Right lobe of liver (tissue), 6 donors: ENCODE measurements at regions not wholly inside any gene's neighbourhood (a gene's known extent, or its start where the extent isn't known, plus 50 kb on each side); places are given as distances from the start of the nearest gene placed in this dataset.
A peak's percentile ranks its signal among the peaks of the same experiment; 100 is the strongest.

ENCODE experiments used
- ATAC-seq, 4 donors: fragments of 200-7000 bp; cut with Tn5 transposase; one replicate each; pipeline ENCODE4 v1.9.1; 2020; ENCODE audit warnings: mild to moderate bottlenecking in 4 of 4, moderate library complexity in 4 of 4
- DNase-seq, 3 donors: peaks; one replicate each; pipeline ENCODE4 v3.0.0-alpha.2; 2020
- H3K27ac ChIP-seq, 3 donors: fragments of 200-600 bp; one replicate each; pipeline ENCODE4 v1.8.0; 2022
- H3K27me3 ChIP-seq, 2 donors: fragments of 200-600 bp; one replicate each; pipeline ENCODE4 v1.8.0; 2022
- H3K36me3 ChIP-seq, 4 donors: fragments of 200-600 bp; sonication (generic) in 1 of 4; one replicate each; pipeline versions ENCODE4 v1.5.1 to v1.8.0; 2017 to 2022; ENCODE audit warnings: control low read depth in 1 of 4
- H3K4me1 ChIP-seq, 4 donors: fragments of 200-600 bp; sonication (generic) in 1 of 4; one replicate each; pipeline versions ENCODE4 v1.5.1 to v1.8.0; 2017 to 2022; ENCODE audit warnings: control low read depth in 1 of 4
- H3K4me3 ChIP-seq, 3 donors: fragments of 200-600 bp; one replicate each; pipeline ENCODE4 v1.8.0; 2022
- H3K9me3 ChIP-seq, 4 donors: fragments of 200-600 bp; sonication (generic) in 1 of 4; one replicate each; pipeline versions ENCODE4 v1.5.1 to v1.8.0; 2017 to 2022; ENCODE audit warnings: control low read depth in 1 of 4
- CTCF ChIP-seq, 4 donors: fragments of 200-600 bp in 3 of 4; fragments of 450-650 bp in 1 of 4; IDR thresholded peaks; one replicate each; pipeline versions ENCODE4 v1.5.1 to v1.8.0; 2016 to 2022; ENCODE audit warnings: antibody characterized with exemption in 4 of 4, mild to moderate bottlenecking in 2 of 4
- POLR2A ChIP-seq: fragments of 450-650 bp; IDR thresholded peaks from one replicate; pipeline ENCODE4 v1.6.1; 2017; ENCODE audit warnings: antibody characterized with exemption, mild to moderate bottlenecking
- WGBS: methylation state at CpG from one replicate; pipeline ENCODE4 v1.1.6; 2018; ENCODE audit warnings: low coverage, low lambda C conversion rate; ENCODE audit not compliant: insufficient coverage; ENCODE audit errors: missing lambda C conversion rate; 5-methylcytosine and 5-hydroxymethylcytosine counted together
- intact Hi-C, 2 donors: fragments of 100-400 bp; cut with DNase I; formaldehyde crosslinking; loops; one replicate each; pipeline versions ENCODE4 v1.11.2 to v1.14.1; 2022
- donor health status: DM: no; HTN: yes; CAD: no.
- donor health status: DM: no; HTN: no; CAD: no.
- donor health status: DM: no; HTN: no; CAD: no.
- donor health status: DM: no; HTN: yes; CAD: no.
- donor health status: DM: no; HTN: yes; CAD: no.

DNA sequence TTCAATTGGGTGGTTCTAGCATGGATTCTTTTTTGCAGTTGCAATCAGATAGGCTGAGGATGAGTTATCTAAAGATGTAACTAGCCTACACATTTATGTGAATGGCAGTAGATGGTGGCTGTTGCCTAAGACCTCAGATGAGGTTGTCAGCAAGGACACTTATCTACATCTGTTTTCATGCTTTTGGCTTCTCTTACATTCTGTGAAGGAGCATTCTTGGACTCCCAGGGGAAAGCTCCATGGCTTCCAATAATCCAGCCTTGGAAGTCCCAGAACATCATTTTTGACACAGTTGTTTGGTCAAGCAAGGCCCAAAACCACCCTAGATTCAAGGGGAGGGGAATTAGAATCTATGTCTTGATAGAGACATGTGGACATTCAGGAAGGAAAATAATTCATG lies 332.2 kb upstream of the RBMS3 start:
- ATAC-seq, result no peak
- no peak overlapping the region for H3K27ac ChIP-seq
- TF ChIP-seq CTCF (IDR thresholded peaks at IDR 0.05) (no peak), POLR2A (no peak)
- H3K27me3 ChIP-seq, result no peaks in the 10 kb centered on the region
- no peak overlapping the region for H3K4me3 ChIP-seq
- no peak for DNase-seq
- intact Hi-C loops, result no loop called here
- no peaks in the 10 kb centered on the region for H3K9me3 ChIP-seq
- no peaks in the 10 kb centered on the region for H3K4me1 ChIP-seq
- H3K36me3 ChIP-seq, result no peaks in the 10 kb centered on the region

- Histone ChIP-seq H3K9me3 (no peaks in the 10 kb centered on the region), H3K27me3 (no peaks in the 10 kb centered on the region), H3K36me3 (no peaks in the 10 kb centered on the region), H3K4me3 (no peak overlapping the region), H3K4me1 (no peaks in the 10 kb centered on the region), H3K27ac (no peak overlapping the region)
- intact Hi-C loops, result no loop called here
- WGBS, result 100% methylated on average over 1 of the region's 1 CpG
- ATAC-seq (no peak), DNase-seq (no peak)
- TF ChIP-seq POLR2A, result no peak
- TF ChIP-seq CTCF (IDR thresholded peaks at IDR 0.05), result no peak
Observed at GRCh38 chr3:28949580-28949979, 331.3 kb upstream of the RBMS3 start.

GRCh38 chr3:28950614-28951013 lies 330.3 kb upstream of the RBMS3 start:
- H3K36me3 ChIP-seq, result no peaks in the 10 kb centered on the region
- TF ChIP-seq POLR2A, result no peak
- no peak for TF ChIP-seq CTCF (IDR thresholded peaks at IDR 0.05)
- H3K4me1 ChIP-seq, result no peaks in the 10 kb centered on the region
- H3K4me3 ChIP-seq, result no peak overlapping the region
- intact Hi-C loops, result no loop called here
- H3K27ac ChIP-seq, result no peak overlapping the region
- DNase-seq (no peak), ATAC-seq (no peak)
- no peaks in the 10 kb centered on the region for H3K27me3 ChIP-seq
- no peaks in the 10 kb centered on the region for H3K9me3 ChIP-seq

DNA sequence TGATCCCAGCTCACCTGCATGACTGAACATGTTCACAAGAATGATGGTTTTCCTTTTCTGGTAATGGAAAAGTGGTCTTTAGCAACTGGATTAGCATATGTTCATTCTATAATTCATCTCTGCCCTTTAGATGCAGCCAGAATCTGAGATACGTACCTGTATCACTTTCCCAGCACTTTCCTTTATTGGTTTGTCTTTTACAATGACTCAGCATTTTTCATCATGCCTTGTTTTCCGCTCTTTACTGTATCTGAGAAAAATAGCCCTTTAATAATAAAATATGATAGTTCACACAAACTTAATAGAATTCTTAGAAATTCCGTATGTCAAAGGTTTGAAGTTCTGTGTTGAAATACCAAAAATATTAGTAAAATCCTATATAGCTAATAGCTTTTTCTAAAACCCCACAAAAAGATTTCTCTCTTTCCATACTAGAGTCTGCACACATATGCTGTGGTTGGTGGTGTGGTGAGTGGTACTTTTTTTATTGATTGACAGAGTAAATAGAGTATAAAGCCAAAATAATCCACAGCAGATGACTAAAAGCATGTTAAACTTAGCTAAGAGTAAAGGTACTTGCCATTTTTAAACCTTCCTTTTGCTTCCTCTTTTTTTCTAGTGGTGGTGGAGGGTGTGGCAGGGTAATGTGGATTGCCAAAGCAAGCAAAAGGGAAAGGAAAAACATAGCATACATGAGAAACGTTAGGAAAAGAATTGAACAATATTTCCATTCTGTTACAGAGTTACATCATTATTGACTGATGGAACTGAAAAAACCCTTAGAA lies 328.9 kb upstream of the RBMS3 start:
- ATAC-seq (no peak), DNase-seq (no peak)
- no peaks in the 10 kb centered on the region for H3K4me1 ChIP-seq
- H3K27me3 ChIP-seq, result no peaks in the 10 kb centered on the region
- H3K9me3 ChIP-seq, result no peaks in the 10 kb centered on the region
- TF ChIP-seq POLR2A (no peak), CTCF (IDR thresholded peaks at IDR 0.05) (no peak)
- no peak overlapping the region for H3K27ac ChIP-seq
- H3K4me3 ChIP-seq, result no peak overlapping the region
- no peaks in the 10 kb centered on the region for H3K36me3 ChIP-seq
- WGBS, result 53% methylated on average over 4 of the region's 4 CpGs
- intact Hi-C loops, result no loop called here

- Histone ChIP-seq H3K9me3 (no peaks in the 10 kb centered on the region), H3K27me3 (no peaks in the 10 kb centered on the region), H3K36me3 (no peaks in the 10 kb centered on the region), H3K27ac (no peak overlapping the region), H3K4me1 (no peaks in the 10 kb centered on the region), H3K4me3 (no peak overlapping the region)
- DNase-seq (no peak), ATAC-seq (peak in 1 of 4 donors; percentile 22)
- WGBS, result 36% methylated on average over 2 of the region's 3 CpGs
- intact Hi-C loops, result no loop called here
- TF ChIP-seq POLR2A (no peak), CTCF (IDR thresholded peaks at IDR 0.05) (no peak)
Observed at GRCh38 chr3:28958656-28959055, 322.2 kb upstream of the RBMS3 start.
